Stimulated activated CD4-positive, alpha-beta T cell treated with anti-CD3 and anti-CD28 coated beads, Interleukin-12 subunit alpha, Interleukin-12 subunit beta, amount 100 ng/mL, for 4 hours (primary cell): ENCODE measurements at regions not wholly inside any gene's neighbourhood (a gene's known extent, or its start where the extent isn't known, plus 50 kb on each side); places are given as distances from the start of the nearest gene placed in this dataset.
A peak's percentile ranks its signal among the peaks of the same experiment; 100 is the strongest.

Experiments used
- DNase-seq: peaks from one replicate; pipeline ENCODE4 v3.0.0-alpha.2; 2020

DNA sequence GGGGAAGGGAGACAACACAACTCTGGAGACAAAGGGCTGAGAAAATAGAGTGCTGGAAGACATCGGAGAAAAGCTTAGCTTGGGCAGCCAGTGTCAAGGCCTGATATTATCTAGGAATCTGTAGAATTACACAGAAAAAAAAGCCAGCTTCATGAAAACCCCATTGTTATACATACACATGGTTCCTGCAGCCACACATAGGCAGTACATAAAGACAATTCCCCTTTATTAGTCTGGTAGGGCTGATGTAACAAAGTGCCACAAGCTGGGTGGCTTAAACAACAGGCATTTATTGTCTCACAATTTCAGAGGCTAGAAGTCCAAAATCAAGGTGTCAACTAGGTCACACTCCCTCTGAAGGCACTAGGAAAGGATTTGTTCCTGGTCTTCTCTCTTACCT is 503.5 kb downstream of the MID1IP1 start:
- no peak for DNase-seq

DNA sequence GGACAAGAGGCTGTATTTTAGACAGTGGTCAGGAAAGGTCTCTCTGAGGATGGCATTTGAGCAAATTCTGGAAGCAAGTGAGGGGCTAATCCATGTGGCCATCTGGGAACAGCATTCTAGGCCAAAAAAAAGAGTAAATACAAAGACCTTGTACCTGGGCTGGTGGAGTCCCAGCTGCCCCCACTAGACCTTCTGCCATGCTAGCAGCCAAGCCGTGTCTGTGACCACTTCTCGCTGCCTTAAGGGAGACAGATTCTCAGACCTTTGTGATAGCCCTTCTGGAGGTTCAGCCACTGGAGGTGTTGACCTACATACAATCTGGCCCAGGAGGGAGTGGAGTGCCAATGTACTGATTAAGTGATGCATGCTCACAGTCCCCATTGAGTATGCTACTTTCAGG is 506.2 kb downstream of the MID1IP1 start:
- DNase-seq: no peak

DNA sequence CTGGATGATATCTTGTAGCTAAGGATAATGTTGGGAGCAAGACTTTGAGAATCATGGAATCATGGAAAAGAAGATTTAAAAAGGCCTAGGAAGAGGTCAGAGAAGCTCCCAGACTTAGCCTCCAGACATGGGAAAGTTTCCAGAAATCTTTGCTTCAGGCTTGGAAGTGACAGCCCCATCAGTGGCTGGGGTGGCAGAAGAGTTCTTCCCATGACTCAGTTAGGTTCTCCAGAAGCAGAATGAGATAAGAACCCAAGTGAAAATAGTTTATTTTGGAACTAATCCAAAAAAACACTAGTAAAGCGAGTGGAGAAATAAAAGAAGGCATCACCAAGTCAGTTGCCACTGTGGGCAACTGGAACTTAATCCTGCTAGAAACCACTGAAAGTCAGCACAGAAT is 506.9 kb downstream of the MID1IP1 start:
- DNase-seq: no peak

DNA sequence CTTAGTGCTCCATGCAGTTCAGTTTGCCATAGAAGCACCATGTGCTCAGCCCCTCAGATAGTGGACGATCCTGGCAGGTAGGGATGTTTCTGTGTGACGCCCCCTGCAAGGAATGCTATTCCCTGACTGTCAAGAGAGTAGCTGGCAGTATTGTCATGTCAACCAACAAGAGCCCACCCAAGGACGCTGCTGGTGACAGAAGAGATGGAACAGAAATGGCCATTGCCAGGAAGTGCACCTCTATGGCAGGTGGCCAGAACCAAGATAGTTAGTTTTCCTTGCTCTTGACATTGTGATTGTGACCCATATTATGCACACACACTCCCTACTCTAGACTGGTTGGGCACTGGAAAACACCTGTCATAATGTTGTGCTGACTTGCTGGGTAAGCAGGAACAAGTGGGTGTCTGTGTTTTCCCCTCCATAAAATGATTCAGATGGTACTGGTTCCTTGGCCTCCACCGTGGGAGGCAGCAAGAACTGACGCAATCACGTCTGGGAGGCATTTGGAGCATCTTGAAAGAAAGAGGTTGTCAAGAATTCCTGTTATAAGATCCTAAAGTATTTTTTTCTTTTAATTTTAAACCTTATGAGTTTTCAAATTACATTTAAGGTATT is 507.9 kb downstream of the MID1IP1 start:
- peak; percentile 41 for DNase-seq

DNA sequence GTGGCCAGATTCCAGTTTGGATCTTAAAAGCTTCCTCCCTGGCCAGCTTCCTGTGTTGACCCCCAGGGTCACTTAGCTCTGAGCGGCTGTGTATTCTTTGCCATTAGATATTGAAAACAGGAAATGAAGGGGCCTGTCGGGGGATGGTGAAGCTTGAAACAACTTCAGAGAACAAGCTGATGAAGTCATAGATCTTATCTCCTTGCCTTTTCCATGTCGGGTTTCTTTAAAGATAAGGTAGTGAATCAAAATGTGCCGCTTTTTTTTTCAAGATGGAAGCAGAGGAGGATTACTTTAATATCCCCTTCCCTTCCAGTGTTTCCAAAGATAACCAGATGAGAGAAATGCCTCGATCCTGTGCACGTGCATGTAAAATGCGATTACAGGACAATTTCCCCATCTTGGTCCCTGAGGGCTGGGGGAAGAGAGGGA is 508.5 kb downstream of the MID1IP1 start:
- DNase-seq: peak; percentile 29

DNA sequence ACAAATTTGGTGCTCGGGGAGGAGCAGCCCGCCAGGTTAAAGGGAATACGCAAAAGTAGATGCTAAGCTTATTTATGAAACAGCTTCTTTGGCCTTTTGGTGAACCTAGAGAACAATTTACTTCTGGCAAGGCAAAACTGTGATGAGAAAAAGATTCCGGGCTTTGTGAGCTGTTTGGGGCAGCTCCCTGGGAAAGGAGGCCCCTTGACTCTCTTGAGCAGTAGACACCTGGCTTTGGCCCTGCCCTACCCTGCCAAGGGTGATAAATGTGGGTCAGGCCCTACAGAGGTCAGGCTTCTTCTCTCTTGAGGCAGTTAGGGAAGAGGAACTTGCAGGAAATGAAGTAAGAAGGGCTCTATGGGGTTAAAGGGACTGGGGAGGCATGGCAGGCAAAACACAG is 509.6 kb downstream of the MID1IP1 start:
- DNase-seq: no peak

DNA sequence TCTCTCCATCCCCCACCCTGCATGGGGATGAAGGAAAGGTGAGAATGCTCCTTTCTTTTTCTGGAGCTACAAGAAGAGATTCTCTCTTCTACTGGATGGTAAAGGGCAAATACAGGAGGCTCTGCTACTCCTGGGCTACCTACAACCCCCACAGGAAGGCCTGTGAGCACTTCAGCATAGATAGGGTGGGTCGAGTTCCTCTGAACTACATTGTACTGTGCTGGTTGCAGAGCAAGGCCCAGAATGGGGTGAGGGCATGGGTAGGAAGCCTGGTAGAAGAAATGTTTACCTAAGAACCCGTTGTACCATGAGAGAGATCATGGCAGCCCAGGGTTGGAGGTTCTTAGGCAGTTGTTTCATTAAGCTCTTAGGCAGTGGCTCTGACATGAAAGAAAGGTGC is 510.4 kb downstream of the MID1IP1 start:
- DNase-seq: no peak

DNA sequence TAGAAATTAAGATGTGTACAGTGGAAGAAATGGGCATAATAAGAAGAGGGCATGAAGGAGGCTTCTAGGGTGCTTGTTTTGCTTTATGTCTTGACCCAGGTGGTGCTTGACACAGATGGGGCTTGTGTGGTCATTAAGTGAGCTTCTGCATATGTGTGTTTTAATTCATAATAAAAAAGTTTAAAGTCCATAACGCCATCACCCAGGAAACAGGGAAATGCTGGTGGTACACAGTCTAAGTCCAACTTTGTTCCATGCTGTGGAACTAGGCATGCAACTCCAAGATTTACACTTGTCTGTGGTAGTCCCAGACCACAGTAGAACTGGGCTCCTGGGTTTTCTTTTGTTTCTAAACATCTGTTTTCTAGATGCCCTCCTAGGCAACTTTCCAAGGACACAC is 511.9 kb downstream of the MID1IP1 start:
- DNase-seq: no peak

DNA sequence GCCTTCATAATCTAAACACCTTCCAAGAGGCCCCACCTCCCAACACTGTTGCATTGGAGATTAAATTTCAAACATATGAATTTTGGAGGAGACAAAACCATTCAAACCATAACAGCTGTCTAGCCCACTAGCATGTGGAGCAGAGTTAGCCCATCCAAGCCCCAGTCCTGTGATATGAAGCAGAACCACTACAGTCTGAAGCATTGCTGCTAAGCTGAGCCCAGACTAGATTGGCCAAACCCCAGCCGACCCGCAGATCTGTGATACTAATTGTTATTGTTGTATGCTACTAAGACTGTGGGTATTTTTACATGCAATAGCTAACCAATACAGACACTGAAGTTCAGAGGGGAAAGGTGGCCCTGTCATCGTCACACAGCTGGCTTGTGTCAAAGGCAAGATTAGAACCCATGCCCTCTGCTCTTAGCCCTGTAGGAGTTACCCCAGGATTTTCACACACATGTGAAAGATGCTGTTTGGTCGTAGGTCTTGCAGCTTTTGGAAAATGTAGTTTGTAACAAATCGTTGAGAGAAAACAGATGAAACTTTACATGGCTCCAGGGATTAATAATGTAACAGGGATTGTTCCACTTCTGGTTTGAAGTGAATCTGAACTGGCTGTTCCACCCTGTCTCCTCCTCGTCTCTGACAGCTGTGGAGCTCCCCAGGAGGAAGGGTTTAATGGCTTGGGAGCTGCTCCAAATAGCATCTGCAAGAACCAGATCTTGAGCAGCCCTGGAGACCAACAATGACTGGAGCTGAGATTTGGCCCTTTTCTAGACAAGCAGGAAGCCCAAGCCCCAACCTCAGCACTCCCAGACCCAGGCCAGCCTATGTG is 517.5 kb downstream of the MID1IP1 start:
- DNase-seq: no peak

DNA sequence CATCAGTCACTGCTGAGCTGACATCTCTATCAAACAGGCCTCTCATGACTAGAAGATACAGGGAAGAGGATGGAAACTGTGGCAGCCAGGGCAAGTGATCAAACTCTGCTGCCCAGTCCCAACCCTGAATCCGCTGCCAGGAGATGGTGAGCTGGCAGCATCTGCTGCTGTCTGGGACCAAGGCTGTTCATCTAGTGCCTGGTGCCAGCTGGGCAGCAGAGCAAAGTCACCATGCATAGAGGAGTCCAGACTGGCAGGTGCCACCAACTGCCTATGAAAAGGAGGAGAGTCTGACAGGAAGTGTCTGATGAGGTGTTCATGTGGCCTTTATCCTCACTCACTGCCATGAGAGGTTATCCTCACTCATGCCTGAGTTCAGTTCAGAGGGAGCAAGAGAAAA is 518.9 kb downstream of the MID1IP1 start:
- DNase-seq: no peak

DNA sequence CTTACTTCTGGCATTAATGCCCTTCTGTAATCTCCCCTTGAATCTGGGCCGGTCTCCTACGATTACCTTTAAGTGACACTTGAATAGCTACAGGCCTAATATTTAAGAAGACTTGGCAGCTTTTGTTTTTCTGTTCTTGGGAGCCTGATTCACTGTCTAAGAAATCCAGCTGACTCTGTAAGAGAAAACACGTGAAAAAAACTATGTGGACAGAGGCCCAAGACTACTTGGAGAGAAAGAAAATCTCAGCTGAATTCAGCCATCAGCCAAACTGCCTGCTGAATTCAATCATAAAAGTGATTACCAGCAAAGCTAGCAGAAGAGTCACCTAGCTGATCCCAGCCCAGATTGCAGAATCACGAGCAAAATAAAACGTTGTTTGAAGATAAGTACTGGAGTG is 521.2 kb downstream of the MID1IP1 start:
- DNase-seq: no peak

DNA sequence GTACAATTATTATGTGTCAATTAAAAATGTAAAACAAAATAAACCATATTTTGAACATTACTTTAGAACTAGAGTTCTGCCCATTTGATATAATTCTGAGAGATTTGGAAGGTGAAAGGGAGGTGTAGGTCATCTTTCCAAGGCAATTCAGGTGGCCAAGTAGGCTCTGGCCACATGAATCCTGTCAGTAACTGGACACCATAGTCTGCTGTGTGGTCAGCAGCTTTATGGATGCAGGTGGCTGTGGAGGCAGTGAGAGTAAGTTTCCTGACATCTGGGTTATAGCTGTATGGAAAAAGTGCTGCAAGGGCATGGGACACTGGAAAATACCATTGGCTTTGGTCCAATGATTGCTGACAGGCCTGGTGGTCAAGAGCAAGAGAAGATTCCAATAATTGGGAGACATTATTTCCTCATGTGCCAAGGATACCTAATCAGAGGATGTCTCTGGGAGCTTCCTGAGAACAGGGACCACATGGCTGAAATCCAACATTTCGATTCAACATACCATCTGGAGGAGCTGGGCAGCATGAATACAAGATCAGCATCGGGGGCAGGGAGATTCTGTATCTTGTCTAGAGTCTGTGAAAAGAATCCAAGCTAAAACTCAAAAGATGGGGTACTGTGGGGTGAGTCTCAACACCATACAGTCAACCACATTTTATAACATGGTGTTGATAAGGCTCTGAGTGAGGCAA is 523.1 kb downstream of the MID1IP1 start:
- DNase-seq: no peak

DNA sequence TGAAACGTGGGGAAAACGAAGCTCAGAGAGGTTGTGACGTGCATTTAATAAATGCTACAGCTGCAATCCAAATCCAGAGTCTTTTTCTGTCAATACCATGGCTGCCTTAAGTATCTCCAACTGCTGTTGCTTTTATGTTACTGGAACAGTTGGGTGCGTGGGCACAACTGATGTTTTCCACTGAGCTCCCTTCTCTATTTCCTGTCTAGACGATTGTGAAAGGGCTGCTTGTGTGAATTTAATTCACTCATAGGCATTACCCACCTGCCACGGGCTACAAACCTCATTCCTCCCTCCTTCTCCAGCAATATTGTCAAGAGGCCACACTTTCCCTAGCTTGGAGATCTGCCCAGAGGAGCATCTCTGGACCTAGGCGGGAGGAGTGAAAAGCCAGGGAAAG is 526.0 kb downstream of the MID1IP1 start:
- DNase-seq: peak; percentile 28

DNA sequence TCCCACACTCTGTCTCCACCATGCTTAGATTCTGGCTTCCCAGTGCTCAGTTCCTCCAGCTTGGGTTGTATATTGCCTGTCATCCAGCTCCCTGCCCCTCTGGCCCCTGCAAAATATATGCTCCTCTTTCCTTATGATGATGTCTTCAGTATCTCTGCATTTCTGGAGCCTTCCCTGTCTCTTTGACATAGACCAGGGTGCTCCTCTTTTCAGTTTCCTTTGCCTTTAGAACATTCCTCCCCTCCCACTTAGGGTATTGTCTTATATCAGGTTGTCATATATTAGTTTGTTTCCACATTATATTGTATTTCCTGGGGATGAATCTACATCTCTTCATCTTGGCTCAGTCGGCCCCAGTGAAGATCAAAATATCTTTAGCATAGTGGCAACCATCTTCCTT is 526.4 kb downstream of the MID1IP1 start:
- no peak for DNase-seq

DNA sequence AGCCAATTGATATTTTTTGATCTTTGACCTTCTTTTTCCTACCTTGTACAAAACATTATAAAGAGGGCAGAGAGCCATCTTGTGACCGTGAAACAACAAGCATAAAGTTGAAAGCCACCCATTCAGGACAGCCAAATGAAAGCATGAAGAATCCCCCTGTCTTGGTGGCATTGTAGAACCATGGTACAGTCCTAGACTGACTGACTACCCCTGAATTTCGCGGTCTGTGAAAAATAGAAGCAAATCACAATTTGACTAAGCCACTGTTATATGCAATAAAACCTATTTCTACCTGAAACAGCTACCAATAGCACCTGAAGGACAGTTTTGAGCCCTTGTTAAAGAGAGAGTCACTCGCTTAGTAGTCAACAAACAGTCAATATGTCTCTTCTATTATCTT is 527.4 kb downstream of the MID1IP1 start:
- no peak for DNase-seq

DNA sequence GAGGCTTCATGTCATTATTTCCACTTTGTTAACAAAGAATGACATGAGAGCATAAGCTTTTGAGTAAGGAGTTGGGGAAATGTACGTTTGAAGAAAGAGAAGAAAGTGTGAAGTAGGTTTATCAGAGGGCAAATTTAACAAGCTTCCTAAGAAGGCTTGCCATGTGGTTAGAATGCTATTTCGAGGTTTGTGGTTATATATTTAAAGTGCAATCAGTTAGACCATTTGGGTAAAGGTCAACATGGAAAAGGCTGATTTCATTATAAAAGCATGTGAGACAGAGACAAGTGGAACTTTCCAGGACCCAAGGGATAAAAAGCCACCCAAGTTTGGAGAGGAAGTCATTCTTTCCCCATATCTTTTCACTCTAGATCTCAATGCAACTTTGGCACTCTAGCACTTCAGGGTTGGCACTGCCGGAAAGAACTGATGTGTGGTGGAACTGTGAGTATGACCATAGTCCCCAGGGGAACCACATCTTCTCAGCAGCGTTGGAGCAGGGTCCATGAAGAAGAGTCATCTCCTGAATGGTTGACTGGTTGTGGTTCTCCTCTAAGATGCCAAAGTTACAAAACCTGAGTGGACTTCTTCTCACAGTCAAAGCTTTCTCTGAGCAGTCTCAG is 529.9 kb downstream of the MID1IP1 start:
- DNase-seq: no peak

DNA sequence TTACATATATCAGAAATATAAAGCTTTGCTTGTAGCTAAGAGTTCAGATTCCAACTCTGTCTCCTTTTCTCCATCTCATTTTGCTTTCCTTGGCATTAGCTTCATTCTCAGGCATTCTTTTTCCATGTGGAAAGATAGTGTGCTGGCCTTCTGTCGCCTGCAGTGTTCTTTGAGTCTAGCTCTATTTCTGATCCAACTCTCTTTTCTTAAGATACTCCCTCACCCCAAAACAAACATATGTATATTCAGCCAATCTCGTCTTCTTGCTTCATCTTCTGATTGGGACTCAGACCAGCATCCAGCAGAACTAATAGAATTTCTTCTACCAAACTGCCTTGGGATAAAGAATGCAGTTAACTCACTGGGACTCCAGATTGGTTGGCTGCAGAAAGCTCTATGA is 532.2 kb downstream of the MID1IP1 start:
- DNase-seq: no peak

DNA sequence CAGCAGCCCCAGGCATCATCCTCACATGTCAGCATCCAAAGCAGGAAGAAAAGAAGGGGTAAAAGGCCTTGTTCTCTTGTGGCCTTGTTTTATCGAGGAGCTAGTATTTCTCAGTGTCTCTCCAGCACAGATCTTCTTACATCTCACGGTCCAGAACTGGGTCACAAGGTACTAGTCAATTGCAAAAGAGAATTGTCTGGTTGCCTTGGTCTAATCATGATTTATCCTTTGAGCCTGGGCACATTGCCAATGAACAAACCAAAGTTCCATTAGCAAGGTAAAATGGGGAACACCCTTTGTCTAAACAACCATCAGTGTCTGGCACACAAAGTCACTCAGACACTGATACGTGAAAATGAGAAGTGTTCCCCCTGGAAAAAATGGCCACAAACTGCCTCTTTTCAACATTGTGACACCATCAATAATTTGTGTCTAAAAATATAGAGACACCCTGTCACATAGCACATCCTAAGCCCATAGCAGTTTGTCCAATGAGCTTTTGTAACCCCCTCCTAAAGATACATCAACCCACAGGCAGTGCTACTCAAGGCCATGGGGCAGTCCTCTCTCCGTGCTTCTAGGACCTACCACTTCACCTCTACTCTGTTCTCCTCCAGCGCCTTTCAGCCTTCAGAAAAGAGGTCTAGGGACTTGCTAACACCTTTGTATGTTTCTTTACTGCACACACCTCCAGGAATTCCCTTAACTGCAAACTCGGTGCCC is 534.4 kb downstream of the MID1IP1 start:
- DNase-seq: no peak

DNA sequence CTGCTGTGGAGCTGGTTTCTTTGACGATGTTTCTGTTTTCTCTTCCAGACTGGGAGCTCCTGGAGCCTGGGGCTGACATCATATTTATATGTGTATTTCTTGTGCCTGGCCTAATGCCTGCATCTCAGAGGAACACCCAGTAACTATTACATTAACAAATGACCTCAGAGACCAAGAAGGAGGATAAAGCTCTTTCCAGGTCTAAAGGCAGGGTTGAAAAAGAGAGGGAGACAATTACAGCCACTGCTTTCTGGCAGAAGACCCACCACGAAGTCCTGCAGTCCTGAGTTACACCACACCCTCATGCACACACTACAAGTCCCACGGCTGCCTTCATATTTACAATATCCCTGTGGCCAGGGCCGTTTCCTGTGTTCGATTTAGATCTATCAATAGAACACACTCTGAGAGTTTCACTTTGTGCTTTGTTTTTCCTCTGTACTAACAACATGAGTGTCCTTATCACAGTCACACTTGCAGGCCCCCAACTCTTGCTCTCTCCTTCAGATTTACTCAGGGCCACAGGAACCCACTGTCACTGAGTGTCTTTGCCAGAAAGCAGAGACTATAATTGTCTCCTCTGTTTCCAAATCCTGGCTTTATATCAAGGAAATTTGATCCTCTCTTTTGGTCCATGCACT is 535.5 kb downstream of the MID1IP1 start:
- DNase-seq: no peak

DNA sequence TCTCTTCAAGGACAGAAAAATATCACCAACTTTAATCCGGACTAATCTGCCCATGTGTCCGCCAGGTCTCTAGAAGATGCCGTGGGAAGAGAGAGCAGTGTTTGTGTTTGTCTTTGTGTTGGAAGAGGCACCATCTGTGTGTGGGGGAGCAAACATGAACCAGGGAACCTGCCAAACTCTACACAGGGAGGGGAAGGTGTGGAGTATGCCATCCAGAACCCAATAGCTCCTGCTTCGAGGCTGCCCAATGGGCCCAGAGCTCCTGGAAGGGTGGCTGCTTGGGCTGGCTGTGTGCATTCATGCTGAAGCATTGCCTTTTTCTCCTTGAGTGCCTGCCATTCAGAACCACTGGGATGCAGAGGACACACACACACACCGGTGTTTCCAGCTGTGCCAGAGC is 536.2 kb downstream of the MID1IP1 start:
- no peak for DNase-seq

DNA sequence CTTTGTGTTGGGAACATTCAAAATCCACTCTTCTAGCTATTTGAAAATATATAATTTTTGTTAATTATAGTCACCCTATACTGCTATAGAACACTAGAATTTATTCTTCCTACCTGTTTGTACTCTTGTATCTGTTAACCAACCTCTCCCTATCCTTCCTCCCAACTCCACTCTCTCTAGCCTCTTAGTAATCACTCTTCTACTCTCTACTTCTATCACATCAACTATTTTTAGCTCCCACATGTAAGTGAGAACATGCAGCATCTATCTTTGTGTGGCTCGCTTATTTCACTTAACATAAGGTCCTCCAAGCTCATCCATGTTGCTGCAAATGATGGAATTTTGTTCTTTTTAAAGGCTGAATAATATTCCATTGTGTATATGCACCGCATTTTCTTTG is 537.3 kb downstream of the MID1IP1 start:
- no peak for DNase-seq

DNA sequence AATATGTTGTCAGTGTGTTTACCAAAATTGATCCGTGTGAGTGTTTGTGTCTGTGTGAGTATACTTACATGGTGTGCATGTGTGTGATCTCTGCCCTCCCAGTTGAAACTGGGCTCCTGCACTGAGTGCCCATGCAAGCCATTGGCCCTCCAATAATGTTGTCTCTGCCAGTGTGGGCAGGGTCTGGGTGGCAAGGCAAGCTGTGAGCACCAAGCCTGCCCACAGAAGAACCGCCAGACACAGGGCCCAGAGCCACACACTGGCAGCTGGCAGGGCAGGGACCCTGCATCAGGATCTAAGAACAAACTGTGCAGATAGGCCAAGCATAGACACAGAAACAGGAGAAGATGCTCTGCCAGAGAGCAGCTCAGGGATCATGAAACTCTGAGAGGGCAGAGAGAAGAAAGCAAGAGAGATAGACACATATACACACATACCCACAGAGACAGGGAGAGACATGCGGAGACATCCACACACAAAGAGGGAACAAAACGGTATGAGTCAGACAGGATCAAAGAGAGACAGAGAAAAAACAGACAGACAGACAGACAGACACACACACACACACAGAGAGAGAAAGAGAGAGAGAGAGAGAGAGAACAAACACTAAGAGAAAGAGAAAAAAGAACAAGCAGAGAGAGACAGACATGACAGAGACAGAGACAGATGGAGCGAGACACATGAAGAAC is 555.0 kb downstream of the MID1IP1 start:
- no peak for DNase-seq
